ENCODE measurements at regions not wholly inside any gene's neighbourhood (a gene's known extent, or its start where the extent isn't known, plus 50 kb on each side); places are given as distances from the start of the nearest gene placed in this dataset.
"Not testable (repeated sequence)": the region's sequence is repeated elsewhere in the genome, so short reads cannot be mapped to it uniquely, and the experiment has no call there.

- H3K27me3 Mint-ChIP-seq; H3K36me3 Mint-ChIP-seq (ENCODE audit: low read depth); H3K9me3 Mint-ChIP-seq: not testable (repeated sequence)
- peak overlapping the region; percentile 90 for H3K27ac Mint-ChIP-seq
- peak overlapping the region; percentile 74 for H3K4me3 Mint-ChIP-seq
- peak; percentile 38 for DNase-seq
- peaks cover 37% of the 10 kb centered on the region for H3K4me1 Mint-ChIP-seq (ENCODE audit: low read depth)
Measured at GRCh38 chr11:67884761-67885558, 118.9 kb downstream of the UNC93B1 start.

GRCh38 chr11:67884073-67884757 is 119.7 kb downstream of the UNC93B1 start:
- not testable (repeated sequence) for DNase-seq; H3K9me3 Mint-ChIP-seq; H3K27me3 Mint-ChIP-seq; H3K36me3 Mint-ChIP-seq (ENCODE audit: low read depth)
- Mint-ChIP-seq H3K4me3 (peak overlapping the region; percentile 74), H3K27ac (peak overlapping the region; percentile 90), H3K4me1 (ENCODE audit: low read depth) (peaks cover 41% of the 10 kb centered on the region)

GRCh38 chr11:67882304-67882703 is 121.6 kb downstream of the UNC93B1 start:
- not testable (repeated sequence) for H3K9me3 Mint-ChIP-seq; H3K4me3 Mint-ChIP-seq; H3K27me3 Mint-ChIP-seq; H3K36me3 Mint-ChIP-seq (ENCODE audit: low read depth); DNase-seq; H3K27ac Mint-ChIP-seq
- peaks cover 55% of the 10 kb centered on the region for H3K4me1 Mint-ChIP-seq (ENCODE audit: low read depth)

- H3K27ac Mint-ChIP-seq; DNase-seq; H3K36me3 Mint-ChIP-seq (ENCODE audit: low read depth); H3K27me3 Mint-ChIP-seq; H3K9me3 Mint-ChIP-seq; H3K4me3 Mint-ChIP-seq: not testable (repeated sequence)
- H3K4me1 Mint-ChIP-seq (ENCODE audit: low read depth), result peaks cover 56% of the 10 kb centered on the region
Measured at GRCh38 chr11:67881836-67882235, 122.1 kb downstream of the UNC93B1 start.

- peaks cover 49% of the 10 kb centered on the region for H3K4me1 Mint-ChIP-seq (ENCODE audit: low read depth)
- H3K9me3 Mint-ChIP-seq; H3K36me3 Mint-ChIP-seq (ENCODE audit: low read depth); DNase-seq; H3K27me3 Mint-ChIP-seq; H3K4me3 Mint-ChIP-seq; H3K27ac Mint-ChIP-seq: not testable (repeated sequence)
Measured at GRCh38 chr11:67880594-67881196, 123.2 kb downstream of the UNC93B1 start.

GRCh38 chr11:67878666-67879065 is 125.2 kb downstream of the UNC93B1 start:
- H3K27ac Mint-ChIP-seq, result peak overlapping the region; percentile 67
- H3K4me3 Mint-ChIP-seq, result not testable (repeated sequence)

GRCh38 chr11:67877316-67877715 is 126.6 kb downstream of the UNC93B1 start:
- DNase-seq, result not testable (repeated sequence)

More at GRCh38 chr11:67878666-67879065, 125.2 kb downstream of the UNC93B1 start:
- H3K4me1 Mint-ChIP-seq (ENCODE audit: low read depth), result peaks cover 34% of the 10 kb centered on the region
- not testable (repeated sequence) for H3K36me3 Mint-ChIP-seq (ENCODE audit: low read depth); DNase-seq; H3K9me3 Mint-ChIP-seq; H3K27me3 Mint-ChIP-seq

GRCh38 chr11:67873223-67873622 is 130.7 kb downstream of the UNC93B1 start:
- DNase-seq; H3K36me3 Mint-ChIP-seq (ENCODE audit: low read depth); H3K4me3 Mint-ChIP-seq; H3K27me3 Mint-ChIP-seq; H3K9me3 Mint-ChIP-seq; H3K27ac Mint-ChIP-seq: not testable (repeated sequence)
- peaks cover 12% of the 10 kb centered on the region for H3K4me1 Mint-ChIP-seq (ENCODE audit: low read depth)

More at GRCh38 chr11:67877316-67877715, 126.6 kb downstream of the UNC93B1 start:
- peak overlapping the region; percentile 44 for H3K27ac Mint-ChIP-seq
- H3K36me3 Mint-ChIP-seq (ENCODE audit: low read depth); H3K9me3 Mint-ChIP-seq; H3K27me3 Mint-ChIP-seq; H3K4me3 Mint-ChIP-seq: not testable (repeated sequence)
- H3K4me1 Mint-ChIP-seq (ENCODE audit: low read depth), result peaks cover 27% of the 10 kb centered on the region

- not testable (repeated sequence) for H3K27ac Mint-ChIP-seq; H3K4me1 Mint-ChIP-seq (ENCODE audit: low read depth); H3K4me3 Mint-ChIP-seq; H3K36me3 Mint-ChIP-seq (ENCODE audit: low read depth); H3K27me3 Mint-ChIP-seq; DNase-seq; H3K9me3 Mint-ChIP-seq
Measured at GRCh38 chr11:67871168-67871567, 132.7 kb downstream of the UNC93B1 start.

- not testable (repeated sequence) for H3K36me3 Mint-ChIP-seq (ENCODE audit: low read depth); H3K27me3 Mint-ChIP-seq; H3K27ac Mint-ChIP-seq; H3K9me3 Mint-ChIP-seq; H3K4me1 Mint-ChIP-seq (ENCODE audit: low read depth); H3K4me3 Mint-ChIP-seq; DNase-seq
Measured at GRCh38 chr11:67862896-67863295, 141.0 kb downstream of the UNC93B1 start.

GRCh38 chr11:67859513-67860161 is 144.3 kb downstream of the UNC93B1 start:
- DNase-seq, result peak; percentile 76
- H3K27ac Mint-ChIP-seq; H3K36me3 Mint-ChIP-seq (ENCODE audit: low read depth); H3K9me3 Mint-ChIP-seq; H3K4me1 Mint-ChIP-seq (ENCODE audit: low read depth); H3K27me3 Mint-ChIP-seq; H3K4me3 Mint-ChIP-seq: not testable (repeated sequence)

GRCh38 chr11:67850747-67851146 is 153.2 kb downstream of the UNC93B1 start:
- not testable (repeated sequence) for H3K27ac Mint-ChIP-seq; H3K27me3 Mint-ChIP-seq; H3K36me3 Mint-ChIP-seq (ENCODE audit: low read depth); H3K4me1 Mint-ChIP-seq (ENCODE audit: low read depth); DNase-seq; H3K9me3 Mint-ChIP-seq; H3K4me3 Mint-ChIP-seq

GRCh38 chr11:67849766-67850165 is 154.1 kb downstream of the UNC93B1 start:
- not testable (repeated sequence) for H3K9me3 Mint-ChIP-seq; DNase-seq; H3K27ac Mint-ChIP-seq; H3K27me3 Mint-ChIP-seq; H3K36me3 Mint-ChIP-seq (ENCODE audit: low read depth); H3K4me3 Mint-ChIP-seq; H3K4me1 Mint-ChIP-seq (ENCODE audit: low read depth)

GRCh38 chr11:67847896-67848875 is 155.7 kb downstream of the UNC93B1 start:
- not testable (repeated sequence) for H3K27ac Mint-ChIP-seq; H3K36me3 Mint-ChIP-seq (ENCODE audit: low read depth); DNase-seq; H3K9me3 Mint-ChIP-seq; H3K4me1 Mint-ChIP-seq (ENCODE audit: low read depth); H3K4me3 Mint-ChIP-seq; H3K27me3 Mint-ChIP-seq
